Activated gamma-delta T cell treated with Interleukin-2 at 50 U/mL for 16 hours (primary cell): ENCODE measurements at regions not wholly inside any gene's neighbourhood (a gene's known extent, or its start where the extent isn't known, plus 50 kb on each side); places are given as distances from the start of the nearest gene placed in this dataset.
A peak's percentile ranks its signal among the peaks of the same experiment; 100 is the strongest.
"Not testable (repeated sequence)": the region's sequence is repeated elsewhere in the genome, so short reads cannot be mapped to it uniquely, and the experiment has no call there.

Experiments
- DNase-seq: peaks from one replicate; pipeline ENCODE4 v3.0.0-alpha.2; 2020

DNA sequence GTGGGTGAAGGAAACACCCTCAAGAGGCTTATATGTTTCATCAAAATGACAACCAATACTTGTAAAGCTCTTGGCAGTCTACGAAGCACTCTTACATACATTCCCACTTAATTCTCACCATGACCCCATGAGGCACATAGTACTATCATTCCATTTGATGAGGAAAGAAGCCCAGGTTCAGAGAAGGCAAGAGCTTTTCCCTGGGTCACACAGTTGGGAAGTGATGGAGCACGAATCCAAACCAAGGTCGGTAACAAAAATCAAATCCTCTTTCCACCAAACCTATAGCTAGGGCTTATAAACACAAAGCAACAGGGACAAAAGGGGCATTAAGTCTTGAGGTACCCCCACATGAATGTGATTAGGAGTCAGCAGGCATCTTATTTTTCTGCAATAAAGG is 187.1 kb downstream of the UACA start:
- DNase-seq, result no peak

- DNase-seq, result no peak
Measured at GRCh38 chr15:70575231-70576226, 187.8 kb downstream of the UACA start.

DNA sequence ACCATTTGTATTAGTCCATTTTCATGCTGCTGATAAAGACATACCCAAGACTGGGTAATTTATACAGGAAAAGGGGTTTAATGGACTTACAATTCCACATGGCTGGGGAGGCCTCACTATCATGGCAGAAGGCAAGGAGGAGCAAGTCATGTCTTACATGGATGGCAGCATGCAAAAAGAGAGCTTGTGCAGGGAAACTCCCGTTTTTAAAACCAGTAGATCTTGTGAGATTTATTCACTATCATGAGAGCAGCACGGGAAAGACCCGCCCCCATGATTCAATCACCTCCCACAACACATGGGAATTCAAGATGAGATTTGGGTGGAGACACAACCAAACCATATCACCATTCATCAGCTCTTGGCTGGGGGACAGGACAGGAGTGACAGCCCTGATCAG is 189.0 kb downstream of the UACA start:
- DNase-seq, result not testable (repeated sequence)

DNA sequence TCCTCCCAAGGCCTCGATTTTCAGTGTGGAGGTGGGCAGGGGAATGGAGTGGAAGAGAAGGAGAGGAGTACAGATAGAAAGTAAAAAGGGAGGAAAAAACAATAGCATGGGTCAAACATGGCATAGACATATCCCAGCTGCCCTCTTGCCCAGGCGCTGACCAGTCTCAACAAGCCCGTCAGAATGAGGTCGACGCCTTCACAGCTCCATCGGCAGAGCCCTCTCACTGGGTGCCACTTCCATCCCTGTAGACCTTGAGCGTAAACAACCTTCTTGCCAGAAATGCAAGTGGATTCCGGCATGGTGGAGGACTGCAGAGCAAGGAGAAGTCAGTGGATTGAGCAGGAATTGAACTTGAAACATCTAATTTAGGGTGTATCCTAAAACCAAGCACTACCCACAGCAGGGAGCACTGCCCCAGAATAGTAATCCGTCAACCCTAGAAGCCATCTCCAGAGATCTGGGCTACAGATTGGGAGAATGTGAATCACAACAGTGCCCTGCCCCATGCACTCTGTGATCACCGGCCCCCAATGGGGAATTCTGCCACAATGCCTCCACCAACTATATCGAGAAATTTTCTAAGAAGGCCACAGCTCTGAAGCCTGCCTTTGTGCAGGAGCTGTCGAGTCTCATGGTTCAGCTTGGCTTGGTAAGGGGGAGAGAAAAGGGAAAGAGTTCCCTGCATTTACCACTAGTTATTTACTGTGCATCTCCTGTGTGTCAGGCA is 190.1 kb downstream of the UACA start:
- no peak for DNase-seq

- DNase-seq, result no peak
Measured at GRCh38 chr15:70569714-70570231, 193.6 kb downstream of the UACA start.

- DNase-seq, result no peak
Measured at GRCh38 chr15:70569091-70569713, 194.2 kb downstream of the UACA start.

GRCh38 chr15:70566989-70567388 is 196.4 kb downstream of the UACA start:
- no peak for DNase-seq

- no peak for DNase-seq
Measured at GRCh38 chr15:70566047-70566835, 197.1 kb downstream of the UACA start.

- no peak for DNase-seq
Measured at GRCh38 chr15:70563561-70564095, 199.7 kb downstream of the UACA start.

GRCh38 chr15:70562906-70563305 is 200.5 kb downstream of the UACA start:
- no peak for DNase-seq

- DNase-seq, result no peak
Measured at GRCh38 chr15:70561885-70562284, 201.5 kb downstream of the UACA start.

DNA sequence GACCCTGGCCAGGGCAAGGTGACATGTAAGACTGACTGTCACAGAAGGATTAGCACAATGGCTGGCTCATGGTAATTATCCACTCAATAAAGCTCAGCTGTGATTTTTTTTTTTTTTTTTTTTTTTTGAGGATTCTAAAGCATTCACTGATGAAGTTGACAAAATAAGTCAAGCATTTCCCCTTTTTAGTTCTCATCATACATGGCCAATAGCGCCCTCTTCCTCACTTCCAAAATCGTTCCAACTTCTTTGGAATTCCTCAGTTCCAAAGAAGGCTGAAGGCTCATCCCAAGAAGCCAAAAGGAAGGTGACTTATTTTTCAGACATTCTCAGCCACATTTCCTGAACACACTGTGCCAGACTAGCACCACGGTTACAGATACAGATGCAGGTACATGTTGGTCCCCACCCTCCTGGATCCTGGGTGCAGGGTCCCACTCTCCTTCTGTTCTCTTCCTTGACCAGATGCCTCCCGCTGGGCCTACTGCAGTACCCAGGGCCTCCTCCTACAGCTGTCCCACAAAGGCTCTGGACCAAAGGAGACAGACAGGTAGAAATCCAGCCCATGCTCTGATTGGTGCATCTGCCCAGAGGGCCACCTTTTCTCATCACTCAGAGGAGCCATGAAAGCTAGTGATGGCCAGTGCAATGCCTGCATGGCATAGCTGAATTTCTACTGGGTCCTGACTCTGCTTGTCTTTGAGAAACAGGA is 202.6 kb downstream of the UACA start:
- no peak for DNase-seq

DNA sequence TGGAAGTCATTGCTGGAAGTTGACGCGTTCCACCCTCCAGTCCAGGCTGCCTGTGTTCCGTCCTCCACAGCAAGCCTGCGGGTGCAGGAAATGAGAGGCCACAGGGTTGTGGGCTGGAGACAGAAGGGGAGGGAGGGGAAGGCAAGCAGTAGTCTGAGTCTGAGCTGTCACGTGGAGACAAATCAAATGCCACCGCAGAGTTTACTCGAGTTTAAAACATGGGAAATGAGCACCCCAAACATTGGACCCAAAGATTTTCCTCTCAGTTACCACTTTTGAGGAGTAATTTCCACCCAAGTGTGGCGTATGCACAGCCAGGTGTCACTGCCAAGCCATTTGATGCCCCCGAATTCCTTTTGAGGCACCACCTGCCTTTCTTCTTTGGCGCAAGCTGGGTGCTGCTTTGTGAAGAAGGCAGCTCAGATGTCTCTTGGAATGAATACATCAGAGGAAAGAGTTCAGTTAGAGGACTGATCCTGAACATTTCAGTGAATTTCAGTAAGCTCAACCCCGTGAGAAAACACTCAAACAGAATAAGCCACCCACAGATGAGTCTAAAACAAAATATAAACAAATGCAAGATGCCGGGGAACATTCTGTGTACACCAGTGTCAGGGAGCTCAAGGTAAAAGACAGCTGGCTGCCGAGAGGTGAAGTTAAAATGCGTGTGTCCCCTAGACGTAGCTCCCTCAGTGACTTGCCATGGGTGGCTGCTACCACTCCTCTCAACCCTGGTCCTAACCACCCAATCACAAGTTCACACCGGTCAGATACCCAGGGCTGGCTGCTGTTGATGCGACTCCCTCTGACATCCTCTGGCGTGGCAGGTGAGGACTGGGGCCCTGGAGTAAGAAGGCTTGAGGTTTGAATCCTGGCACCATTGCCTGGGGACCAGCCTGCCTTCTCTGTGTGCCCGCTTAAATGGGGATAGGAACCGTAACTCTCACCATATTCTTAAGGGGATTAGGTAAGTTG is 203.8 kb downstream of the UACA start:
- DNase-seq, result peak; percentile 65

DNA sequence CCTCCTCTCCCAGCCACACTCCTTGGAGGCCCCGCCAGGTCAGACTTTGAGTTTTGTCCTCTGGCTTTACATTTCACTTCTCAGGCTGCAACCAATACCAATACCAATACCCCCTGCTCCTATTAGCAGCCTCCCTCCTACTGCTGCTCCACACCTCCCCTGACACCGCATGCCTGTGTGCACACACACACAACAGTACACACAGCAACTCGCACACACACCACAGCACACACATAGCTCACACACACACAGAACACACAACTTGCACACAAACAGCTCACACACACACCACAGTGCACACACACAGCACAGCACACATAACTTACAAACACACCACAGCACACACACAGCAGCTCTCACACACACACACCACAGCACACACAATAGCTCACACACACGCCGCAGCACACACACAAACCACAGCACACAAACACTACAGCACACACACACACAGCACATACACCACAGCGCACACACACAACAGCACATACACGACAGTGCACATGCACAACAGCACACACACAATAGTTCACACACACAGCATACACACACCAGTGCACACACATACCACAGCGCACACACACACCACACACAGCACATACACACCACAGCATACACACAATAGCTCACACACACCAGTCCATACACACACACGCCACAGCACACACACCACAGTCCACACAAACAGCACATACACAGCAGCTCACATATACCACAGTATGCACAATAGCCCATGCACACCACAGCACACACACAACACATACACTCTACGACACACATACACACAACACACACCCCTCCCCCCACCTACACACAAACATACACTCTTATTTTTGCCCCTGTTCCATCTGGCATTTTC is 204.7 kb downstream of the UACA start:
- no peak for DNase-seq

GRCh38 chr15:70557521-70558258 is 205.7 kb downstream of the UACA start:
- DNase-seq, result no peak

DNA sequence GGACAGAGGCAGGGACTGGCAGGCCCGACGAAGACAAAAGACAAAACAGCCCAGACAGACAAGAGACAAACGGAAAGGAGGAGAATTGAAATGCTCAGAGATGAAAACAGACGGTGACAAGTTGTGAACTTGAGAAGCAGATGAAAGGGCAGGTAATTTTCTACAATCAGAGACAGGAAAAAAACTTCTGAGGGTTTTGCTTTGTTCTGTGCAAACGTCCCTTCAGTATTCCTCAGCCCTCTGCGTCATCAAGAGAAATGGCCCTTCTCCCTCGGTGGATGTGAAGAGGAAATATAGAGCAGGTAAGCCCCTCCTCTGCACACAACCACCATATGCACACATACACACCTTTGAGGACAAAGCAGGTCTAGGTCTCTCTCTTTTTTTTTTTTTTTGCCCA is 206.6 kb downstream of the UACA start:
- DNase-seq, result no peak

- DNase-seq, result no peak
Measured at GRCh38 chr15:70556151-70556741, 207.1 kb downstream of the UACA start.

DNA sequence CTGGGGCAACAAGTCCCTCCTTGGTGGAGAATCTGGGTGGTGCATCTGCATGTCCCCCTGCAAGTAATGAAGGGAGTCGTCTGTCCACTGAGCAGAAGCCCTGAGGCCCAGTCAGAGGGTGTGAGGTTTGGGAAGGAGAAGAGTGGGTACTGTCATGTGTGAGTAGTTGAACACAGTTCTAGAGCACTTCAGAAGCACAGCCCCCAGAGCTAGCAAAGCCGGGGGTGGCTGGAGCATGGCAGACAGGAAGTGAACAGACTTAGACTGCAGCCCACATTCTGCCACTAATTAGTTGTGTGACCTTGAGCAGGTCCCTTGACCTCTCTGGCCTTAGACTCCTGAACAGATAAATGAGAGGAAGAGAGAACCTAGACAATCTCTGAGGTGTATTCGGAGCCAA is 207.6 kb downstream of the UACA start:
- no peak for DNase-seq
